ENCODE measurements at regions not wholly inside any gene's neighbourhood (a gene's known extent, or its start where the extent isn't known, plus 50 kb on each side); places are given as distances from the start of the nearest gene placed in this dataset.

DNA sequence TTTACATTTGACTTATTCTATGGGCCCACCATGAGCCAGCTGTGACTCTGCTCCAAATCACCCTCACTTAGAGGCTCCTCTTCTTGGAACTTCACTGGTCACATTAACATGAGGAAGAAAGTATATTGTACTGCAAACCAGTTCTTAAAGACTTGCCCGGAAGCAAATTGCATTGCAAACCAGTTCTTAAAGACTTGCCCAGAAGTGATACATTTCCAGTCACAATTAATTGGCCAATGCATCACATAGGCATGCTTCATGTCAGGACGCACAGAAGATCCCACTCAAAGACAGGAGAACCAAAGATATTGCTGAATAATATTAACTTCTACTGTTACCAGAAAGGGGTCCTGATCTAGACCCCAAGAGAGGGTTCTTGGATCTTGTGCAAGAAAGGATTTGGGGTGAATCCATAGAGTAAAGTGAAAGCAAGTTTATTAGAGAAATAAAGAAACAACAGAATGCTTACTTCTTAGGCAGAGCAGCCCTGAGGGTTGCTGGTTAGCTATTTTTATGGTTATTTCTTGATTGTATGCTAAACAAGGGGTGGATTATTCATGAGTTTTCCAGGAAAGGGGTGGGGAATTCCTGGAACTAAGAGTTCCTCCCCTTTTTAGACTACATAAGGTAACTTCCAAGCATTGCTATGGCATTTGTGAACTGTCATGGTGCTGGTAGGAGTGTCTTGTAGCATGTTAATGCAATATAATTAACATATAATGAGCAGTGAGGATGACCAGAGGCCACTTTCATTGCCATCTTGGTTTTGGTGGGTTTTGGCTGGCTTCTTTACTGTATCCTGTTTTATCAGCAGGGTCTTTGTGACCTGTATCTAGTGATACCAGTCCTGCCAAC, 54.6 kb upstream of the HCCS start:
- no peak for DNase-seq (ENCODE audit: low read depth in 2 of 2)

DNA sequence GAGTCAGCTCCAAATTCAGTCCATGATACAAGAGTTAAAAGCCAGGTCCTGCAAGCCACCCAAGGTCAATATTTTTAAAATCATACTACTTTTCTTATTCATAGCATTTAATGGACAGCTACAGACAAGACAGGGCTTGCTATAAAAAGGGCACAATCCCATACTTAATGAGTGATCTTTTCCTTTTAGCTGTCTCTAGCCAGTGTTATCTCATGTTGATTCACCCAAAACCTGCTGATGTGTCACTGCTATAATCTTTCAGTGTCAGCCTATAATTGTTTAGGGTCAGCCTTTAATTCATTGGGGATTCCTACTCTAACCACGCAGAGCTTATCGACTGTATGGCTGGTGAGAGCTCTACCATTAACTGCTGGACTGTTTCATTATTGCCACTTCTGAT, 51.2 kb upstream of the HCCS start:
- no peak for DNase-seq (ENCODE audit: low read depth in 2 of 2)

All from stimulated activated CD4-positive, alpha-beta T cell treated with anti-CD3 and anti-CD28 coated beads, Interleukin-1b, Interleukin-23, amount 100 ng/mL, for 4 hours (primary cell).